ENCODE measurements at regions not wholly inside any gene's neighbourhood (a gene's known extent, or its start where the extent isn't known, plus 50 kb on each side); places are given as distances from the start of the nearest gene placed in this dataset.

DNA sequence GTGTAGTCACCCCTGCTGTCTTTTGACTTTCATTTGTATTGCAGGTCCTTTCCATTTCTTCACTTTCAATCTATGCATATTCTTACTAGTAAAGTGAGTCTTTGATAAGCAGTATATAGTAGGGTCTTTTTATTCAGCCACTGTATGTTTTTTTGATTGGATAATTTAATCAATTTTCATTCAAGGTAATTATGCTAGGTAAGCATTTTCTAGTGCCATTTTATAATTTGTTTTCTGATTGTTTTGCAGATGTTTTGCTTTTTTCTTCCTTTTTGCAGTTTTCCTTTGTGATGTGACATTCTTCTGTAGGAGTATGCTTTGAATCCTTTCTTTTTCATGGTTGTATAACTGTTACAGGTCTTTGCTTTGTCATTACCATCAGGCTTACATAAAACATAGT, 504.3 kb upstream of the GBE1 start:
- TF ChIP-seq, protein P1, sequence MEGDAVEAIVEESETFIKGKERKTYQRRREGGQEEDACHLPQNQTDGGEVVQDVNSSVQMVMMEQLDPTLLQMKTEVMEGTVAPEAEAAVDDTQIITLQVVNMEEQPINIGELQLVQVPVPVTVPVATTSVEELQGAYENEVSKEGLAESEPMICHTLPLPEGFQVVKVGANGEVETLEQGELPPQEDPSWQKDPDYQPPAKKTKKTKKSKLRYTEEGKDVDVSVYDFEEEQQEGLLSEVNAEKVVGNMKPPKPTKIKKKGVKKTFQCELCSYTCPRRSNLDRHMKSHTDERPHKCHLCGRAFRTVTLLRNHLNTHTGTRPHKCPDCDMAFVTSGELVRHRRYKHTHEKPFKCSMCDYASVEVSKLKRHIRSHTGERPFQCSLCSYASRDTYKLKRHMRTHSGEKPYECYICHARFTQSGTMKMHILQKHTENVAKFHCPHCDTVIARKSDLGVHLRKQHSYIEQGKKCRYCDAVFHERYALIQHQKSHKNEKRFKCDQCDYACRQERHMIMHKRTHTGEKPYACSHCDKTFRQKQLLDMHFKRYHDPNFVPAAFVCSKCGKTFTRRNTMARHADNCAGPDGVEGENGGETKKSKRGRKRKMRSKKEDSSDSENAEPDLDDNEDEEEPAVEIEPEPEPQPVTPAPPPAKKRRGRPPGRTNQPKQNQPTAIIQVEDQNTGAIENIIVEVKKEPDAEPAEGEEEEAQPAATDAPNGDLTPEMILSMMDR (IDR thresholded peaks at IDR 0.05) = no peak
- no peak for TF ChIP-seq POLR2A (IDR thresholded peaks at IDR 0.05)
- intact Hi-C loops (cut with DNase I) = no loop called here
- no peak overlapping the region for H3K4me3 ChIP-seq
- peaks cover 0 to 18% (median 0%) of the 10 kb centered on the region in 12 donors for H3K9me3 ChIP-seq
- no peaks in the 10 kb centered on the region for H3K27me3 ChIP-seq
- no peak overlapping the region for H3K27ac ChIP-seq
- no peak for DNase-seq
- H3K4me1 ChIP-seq = no peaks in the 10 kb centered on the region
- ATAC-seq = no peak
- H3K36me3 ChIP-seq = no peaks in the 10 kb centered on the region

DNA sequence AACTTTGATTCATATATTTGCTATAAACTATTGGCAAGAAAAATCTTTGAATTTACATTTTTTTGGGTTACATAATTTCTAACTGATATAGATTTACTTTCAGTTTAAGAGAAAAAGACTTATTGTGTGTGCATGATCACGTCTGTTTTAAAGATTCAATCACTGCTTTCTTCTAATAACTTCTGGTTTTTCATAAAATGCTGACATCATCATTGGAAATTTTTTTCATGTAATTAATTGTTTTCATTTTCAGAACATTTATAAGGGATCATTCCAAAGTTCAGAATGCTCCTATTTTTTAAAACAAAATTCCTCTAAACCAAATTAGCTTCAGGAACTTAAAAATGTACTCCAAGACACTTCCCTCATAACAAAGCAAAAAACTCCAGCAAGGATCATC, 500.7 kb upstream of the GBE1 start:
- 56 to 69% (median 62%) methylated on average over 1 of the region's 1 CpG for WGBS, 4 donors
- intact Hi-C loops (cut with DNase I) = no loop called here
- no peak for DNase-seq
- no peak for ATAC-seq
- H3K9me3 ChIP-seq = peaks cover 0 to 6% (median 0%) of the 10 kb centered on the region in 12 donors
- no peak overlapping the region for H3K27ac ChIP-seq
- H3K4me3 ChIP-seq = no peak overlapping the region
- TF ChIP-seq POLR2A (IDR thresholded peaks at IDR 0.05) = no peak
- TF ChIP-seq, protein P1 (IDR thresholded peaks at IDR 0.05) = no peak
- no peaks in the 10 kb centered on the region for H3K36me3 ChIP-seq
- no peaks in the 10 kb centered on the region for H3K4me1 ChIP-seq
- no peaks in the 10 kb centered on the region for H3K27me3 ChIP-seq

DNA sequence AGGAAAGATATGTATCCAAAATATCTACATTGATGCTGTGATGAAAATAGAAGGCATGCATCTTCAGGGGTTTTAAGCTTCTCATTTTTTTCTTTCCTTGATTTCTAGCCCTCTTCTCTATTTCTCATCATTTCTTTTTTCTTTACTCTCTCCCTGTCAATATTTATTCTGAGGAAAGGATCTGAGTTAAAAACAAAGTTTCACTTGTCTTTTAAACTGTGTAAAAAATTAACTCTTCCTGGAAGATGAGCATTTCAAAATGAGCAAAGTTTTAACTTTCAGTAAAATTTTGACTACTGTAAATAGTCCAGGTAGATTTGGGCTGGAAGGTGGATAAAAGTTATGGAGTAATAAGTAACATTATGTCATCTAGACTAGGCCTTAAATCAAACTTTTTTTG, 500.2 kb upstream of the GBE1 start:
- TF ChIP-seq, protein P1 (IDR thresholded peaks at IDR 0.05) = no peak
- no peak for TF ChIP-seq POLR2A (IDR thresholded peaks at IDR 0.05)
- Histone ChIP-seq H3K4me1 (no peaks in the 10 kb centered on the region), H3K27ac (no peak overlapping the region), H3K4me3 (no peak overlapping the region), H3K9me3 (peaks cover 0 to 6% (median 0%) of the 10 kb centered on the region in 12 donors), H3K27me3 (no peaks in the 10 kb centered on the region), H3K36me3 (no peaks in the 10 kb centered on the region)
- ATAC-seq (no peak), DNase-seq (no peak)
- intact Hi-C loops (cut with DNase I) = no loop called here

DNA sequence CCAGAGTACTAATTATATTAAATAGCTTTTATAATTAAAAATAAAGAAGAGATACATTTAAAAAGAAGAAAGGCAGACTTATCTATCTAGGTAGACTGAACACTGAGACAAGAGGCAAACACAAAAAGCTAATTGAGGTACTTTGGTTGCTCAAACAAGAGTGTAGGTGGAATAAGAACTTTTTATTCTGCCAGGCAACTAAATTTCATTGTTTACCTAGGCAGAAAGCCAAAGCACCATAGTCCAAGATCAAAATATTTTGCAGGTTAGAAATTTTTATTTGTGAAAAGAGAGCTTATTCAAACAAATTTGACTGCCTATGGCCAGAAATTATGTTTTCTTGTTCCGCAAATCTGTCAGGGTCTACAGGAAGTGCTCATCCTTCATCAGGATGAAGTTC, 499.6 kb upstream of the GBE1 start:
- intact Hi-C loops (cut with DNase I) = no loop called here
- no peak for ATAC-seq
- H3K27ac ChIP-seq = no peak overlapping the region
- peaks cover 0 to 6% (median 0%) of the 10 kb centered on the region in 12 donors for H3K9me3 ChIP-seq
- 91 to 97% (median 92%) methylated on average over 1 of the region's 1 CpG for WGBS, 4 donors
- H3K4me3 ChIP-seq = no peak overlapping the region
- no peak for DNase-seq
- H3K4me1 ChIP-seq = no peaks in the 10 kb centered on the region
- no peak for TF ChIP-seq POLR2A (IDR thresholded peaks at IDR 0.05)
- TF ChIP-seq, protein P1 (IDR thresholded peaks at IDR 0.05) = no peak
- no peaks in the 10 kb centered on the region for H3K27me3 ChIP-seq
- H3K36me3 ChIP-seq = no peaks in the 10 kb centered on the region

Data from heart left ventricle (tissue), 16 donors.